ENCODE measurements at regions not wholly inside any gene's neighbourhood (a gene's known extent, or its start where the extent isn't known, plus 50 kb on each side); places are given as distances from the start of the nearest gene placed in this dataset.
A peak's percentile ranks its signal among the peaks of the same experiment; 100 is the strongest.

- no peak for DNase-seq
These were observed 55.5 kb downstream of the MID1IP1 start for GRCh38 chrX:38856670-38857265.

GRCh38 chrX:38857736-38858523, 56.7 kb downstream of the MID1IP1 start:
- no peak for DNase-seq

- no peak for DNase-seq
These were observed 58.3 kb downstream of the MID1IP1 start for GRCh38 chrX:38859602-38860001.

- DNase-seq: no peak
These were observed 59.1 kb downstream of the MID1IP1 start for GRCh38 chrX:38860106-38861013.

GRCh38 chrX:38861489-38861888, 60.2 kb downstream of the MID1IP1 start:
- no peak for DNase-seq

GRCh38 chrX:38862100-38862499, 60.8 kb downstream of the MID1IP1 start:
- DNase-seq: no peak

- DNase-seq: no peak
These were observed 62.9 kb downstream of the MID1IP1 start for GRCh38 chrX:38864165-38864564.

- DNase-seq: no peak
These were observed 67.1 kb downstream of the MID1IP1 start for GRCh38 chrX:38868321-38868720.

- no peak for DNase-seq
These were observed 67.7 kb downstream of the MID1IP1 start for GRCh38 chrX:38868941-38869401.

GRCh38 chrX:38870361-38870895, 69.2 kb downstream of the MID1IP1 start:
- no peak for DNase-seq

GRCh38 chrX:38871129-38872029, 70.1 kb downstream of the MID1IP1 start:
- no peak for DNase-seq

- no peak for DNase-seq
These were observed 76.1 kb downstream of the MID1IP1 start for GRCh38 chrX:38877366-38877765.

- DNase-seq: no peak
These were observed 77.5 kb downstream of the MID1IP1 start for GRCh38 chrX:38878641-38879340.

- DNase-seq: peak; percentile 27
These were observed 78.5 kb downstream of the MID1IP1 start for GRCh38 chrX:38879631-38880220.

- DNase-seq: no peak
These were observed 79.1 kb downstream of the MID1IP1 start for GRCh38 chrX:38880296-38880854.

GRCh38 chrX:38881066-38881465, 79.8 kb downstream of the MID1IP1 start:
- DNase-seq: no peak

- DNase-seq: no peak
These were observed 80.5 kb downstream of the MID1IP1 start for GRCh38 chrX:38881727-38882126.

GRCh38 chrX:38882894-38883626, 81.8 kb downstream of the MID1IP1 start:
- no peak for DNase-seq

- DNase-seq: no peak
These were observed 84.9 kb downstream of the MID1IP1 start for GRCh38 chrX:38886112-38886511.

GRCh38 chrX:38887222-38887621, 86.0 kb downstream of the MID1IP1 start:
- DNase-seq: no peak
